NB4 (cell line): ENCODE measurements at regions not wholly inside any gene's neighbourhood (a gene's known extent, or its start where the extent isn't known, plus 50 kb on each side); places are given as distances from the start of the nearest gene placed in this dataset.

ENCODE experiments used
- DNase-seq: peaks from one replicate; pipeline ENCODE4 v3.0.0; 2010; ENCODE audit warnings: low read depth
- H3K4me3 ChIP-seq: one replicate; pipeline ENCODE4 v1.5.1; 2011; ENCODE audit warnings: mild to moderate bottlenecking, low read depth, low read length, moderate library complexity
- MYC ChIP-seq: IDR thresholded peaks from 2 replicates; pipeline ENCODE4 v1.6.1; 2011; ENCODE audit warnings: low read depth, low read length
- POLR2A ChIP-seq: IDR thresholded peaks from 2 replicates; pipeline ENCODE4 v1.6.1; 2011; ENCODE audit warnings: mild to moderate bottlenecking; ENCODE audit not compliant: insufficient read length; ENCODE audit errors: extremely low read depth
- TF ChIP-seq, protein P1 (sequence below): IDR thresholded peaks from 2 replicates; pipeline ENCODE4 v1.6.1; 2011; ENCODE audit warnings: low read depth, low read length
- TF ChIP-seq, protein P2 (sequence below): IDR thresholded peaks from one replicate; pipeline ENCODE4 v1.5.1; 2012; ENCODE audit warnings: low read depth, low read length

DNA sequence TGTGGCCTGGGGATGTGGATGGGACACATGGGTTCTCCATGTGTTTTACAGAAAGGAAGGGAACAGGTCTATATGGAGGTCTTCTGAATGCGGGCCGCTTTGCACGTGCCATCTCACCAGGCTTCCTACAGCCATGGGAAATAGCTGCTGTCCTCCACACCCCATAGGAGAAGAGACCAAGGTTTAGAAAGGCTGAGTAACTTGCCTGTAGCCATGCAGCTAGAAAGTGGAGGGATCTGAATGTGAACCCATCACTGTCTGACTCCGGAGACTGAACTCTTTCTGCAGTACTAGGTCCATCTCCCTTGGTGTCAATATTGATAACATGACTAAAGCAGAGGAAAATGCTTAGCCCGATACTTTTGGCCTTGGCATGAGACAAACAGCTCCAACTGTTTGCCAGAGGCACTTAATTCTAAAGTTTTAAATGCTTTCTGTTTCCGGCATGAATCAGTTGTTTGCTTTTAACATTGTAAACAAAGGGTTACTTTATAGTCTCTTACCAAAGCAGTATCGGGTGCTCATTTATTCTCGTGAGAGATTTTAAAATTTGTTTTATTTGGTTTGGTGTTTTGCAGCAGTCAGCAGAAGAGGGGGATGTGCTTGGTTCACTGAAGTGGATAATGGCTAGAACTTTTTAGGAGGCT is 64.8 kb upstream of the LOXL4 start:
- H3K4me3 ChIP-seq, result no peak overlapping the region
- no peak for DNase-seq
- TF ChIP-seq POLR2A, result no peak
- TF ChIP-seq MYC, result no peak
- TF ChIP-seq, protein P1, sequence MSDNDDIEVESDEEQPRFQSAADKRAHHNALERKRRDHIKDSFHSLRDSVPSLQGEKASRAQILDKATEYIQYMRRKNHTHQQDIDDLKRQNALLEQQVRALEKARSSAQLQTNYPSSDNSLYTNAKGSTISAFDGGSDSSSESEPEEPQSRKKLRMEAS, result no peak
- TF ChIP-seq, protein P2, sequence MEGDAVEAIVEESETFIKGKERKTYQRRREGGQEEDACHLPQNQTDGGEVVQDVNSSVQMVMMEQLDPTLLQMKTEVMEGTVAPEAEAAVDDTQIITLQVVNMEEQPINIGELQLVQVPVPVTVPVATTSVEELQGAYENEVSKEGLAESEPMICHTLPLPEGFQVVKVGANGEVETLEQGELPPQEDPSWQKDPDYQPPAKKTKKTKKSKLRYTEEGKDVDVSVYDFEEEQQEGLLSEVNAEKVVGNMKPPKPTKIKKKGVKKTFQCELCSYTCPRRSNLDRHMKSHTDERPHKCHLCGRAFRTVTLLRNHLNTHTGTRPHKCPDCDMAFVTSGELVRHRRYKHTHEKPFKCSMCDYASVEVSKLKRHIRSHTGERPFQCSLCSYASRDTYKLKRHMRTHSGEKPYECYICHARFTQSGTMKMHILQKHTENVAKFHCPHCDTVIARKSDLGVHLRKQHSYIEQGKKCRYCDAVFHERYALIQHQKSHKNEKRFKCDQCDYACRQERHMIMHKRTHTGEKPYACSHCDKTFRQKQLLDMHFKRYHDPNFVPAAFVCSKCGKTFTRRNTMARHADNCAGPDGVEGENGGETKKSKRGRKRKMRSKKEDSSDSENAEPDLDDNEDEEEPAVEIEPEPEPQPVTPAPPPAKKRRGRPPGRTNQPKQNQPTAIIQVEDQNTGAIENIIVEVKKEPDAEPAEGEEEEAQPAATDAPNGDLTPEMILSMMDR, result no peak

DNA sequence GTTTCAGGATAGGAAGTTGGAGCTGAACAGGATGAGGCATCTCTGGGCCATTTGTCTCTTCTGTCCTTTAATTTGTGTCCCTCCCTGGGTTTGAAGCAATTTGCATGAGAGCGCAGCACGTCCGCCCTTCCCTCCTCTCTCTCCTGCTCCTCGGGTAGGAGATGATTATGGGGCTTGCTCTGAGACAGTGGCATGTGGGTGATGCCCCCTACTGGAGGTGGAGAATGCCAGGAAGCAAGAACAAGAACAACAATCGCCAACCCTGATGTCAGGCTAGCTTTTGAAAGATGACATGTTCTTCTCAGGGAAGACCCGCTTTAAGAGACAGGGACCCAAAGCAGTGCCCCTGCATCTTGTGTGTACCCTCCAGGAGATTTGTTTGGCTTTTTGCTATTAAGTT is 63.9 kb upstream of the LOXL4 start:
- TF ChIP-seq MYC, result no peak
- no peak for TF ChIP-seq POLR2A
- TF ChIP-seq, protein P2, result peak; percentile 96
- no peak overlapping the region for H3K4me3 ChIP-seq
- peak; percentile 81 for DNase-seq

DNA sequence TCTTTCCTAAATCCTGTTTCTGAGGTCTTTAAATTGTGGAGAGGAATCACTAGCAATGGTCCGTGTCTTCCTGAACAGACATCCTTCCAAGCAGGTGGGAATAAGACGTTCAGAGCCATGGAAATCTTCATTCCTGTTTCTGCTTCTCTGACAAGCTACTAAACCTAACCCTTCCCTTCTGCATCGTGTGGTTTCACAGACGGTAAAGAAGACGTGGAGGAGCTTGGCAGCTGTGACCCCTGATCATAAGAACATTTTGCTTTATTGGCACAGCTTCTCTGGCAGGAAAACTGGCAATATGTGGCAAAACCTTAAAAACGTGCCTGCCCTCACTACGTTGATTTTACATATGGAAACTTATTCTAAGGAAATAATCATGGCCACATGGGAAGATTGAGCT is 63.0 kb upstream of the LOXL4 start:
- no peak for TF ChIP-seq MYC
- TF ChIP-seq, protein P2, result no peak
- TF ChIP-seq POLR2A, result no peak
- TF ChIP-seq, protein P1, result no peak
- no peak overlapping the region for H3K4me3 ChIP-seq
- DNase-seq, result no peak

DNA sequence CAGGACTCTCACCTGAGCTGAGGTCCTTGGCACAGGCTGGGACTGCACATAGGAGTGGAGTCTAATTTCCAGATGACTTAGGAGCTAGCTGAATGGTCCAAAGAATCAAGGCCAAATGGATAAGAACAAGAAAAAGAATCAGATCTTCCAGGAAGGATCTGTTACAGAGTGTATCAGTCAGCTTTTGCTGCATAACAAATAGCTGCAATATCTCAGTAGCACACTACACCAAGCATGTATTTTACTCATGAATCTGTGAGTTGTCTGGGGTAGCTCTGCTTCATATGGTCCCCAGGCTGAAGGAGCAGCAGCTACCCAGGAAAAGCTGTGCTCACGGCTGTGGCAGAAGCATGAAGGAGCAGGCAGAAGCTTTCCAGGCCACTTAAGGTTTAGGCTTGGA is 60.6 kb upstream of the LOXL4 start:
- no peak for DNase-seq

DNA sequence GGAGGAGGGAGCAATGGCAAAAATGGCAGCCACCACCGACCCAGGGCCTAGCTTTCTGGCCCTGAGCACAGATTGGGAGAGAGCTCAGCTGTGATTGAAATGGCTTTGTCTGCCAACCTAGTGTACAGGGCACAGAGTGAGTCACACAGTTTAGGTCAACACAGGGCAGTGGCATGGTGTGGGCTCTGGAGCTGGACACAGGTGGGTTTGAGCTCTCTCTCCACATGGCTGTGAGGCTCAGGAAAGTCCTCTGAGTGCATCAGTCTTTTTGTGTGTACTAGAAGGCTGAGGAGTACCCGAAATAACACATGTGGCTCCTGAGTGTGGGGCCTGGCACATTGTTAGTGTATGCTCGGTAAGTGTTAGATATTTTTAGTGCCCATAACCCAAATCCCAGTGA is 60.2 kb upstream of the LOXL4 start:
- TF ChIP-seq POLR2A (no peak), MYC (no peak)
- TF ChIP-seq, protein P2, result no peak
- TF ChIP-seq, protein P1, result no peak
- DNase-seq, result no peak

More for the DNA sequence above, 60.6 kb upstream of the LOXL4 start:
- TF ChIP-seq, protein P1, result no peak
- no peak for TF ChIP-seq MYC
- H3K4me3 ChIP-seq, result no peak overlapping the region

DNA sequence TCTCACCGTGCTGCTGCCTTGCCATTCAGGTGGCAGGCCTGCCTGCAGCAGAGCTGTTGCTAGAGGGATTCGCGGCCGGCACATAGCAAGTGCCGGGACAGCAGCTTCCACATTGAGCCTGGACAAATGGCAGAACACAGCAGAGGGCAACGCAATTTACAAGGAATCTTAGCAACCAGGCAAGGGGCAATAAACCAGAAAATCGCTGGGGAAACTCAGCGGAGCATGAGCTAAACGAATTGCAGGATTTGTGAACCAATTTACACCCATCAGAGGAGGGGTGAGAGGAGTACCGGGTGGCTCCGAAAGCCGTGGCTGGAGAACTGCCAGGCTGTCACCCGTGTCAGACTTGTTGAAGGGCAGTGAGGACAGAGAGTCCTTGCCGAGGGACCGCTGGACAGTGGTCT is 58.6 kb upstream of the LOXL4 start:
- DNase-seq, result no peak

More for the DNA sequence above, 60.2 kb upstream of the LOXL4 start:
- no peak overlapping the region for H3K4me3 ChIP-seq

More for the DNA sequence above, 58.6 kb upstream of the LOXL4 start:
- TF ChIP-seq POLR2A (no peak), MYC (no peak)
- TF ChIP-seq, protein P2, result no peak
- TF ChIP-seq, protein P1, result no peak
- H3K4me3 ChIP-seq, result no peak overlapping the region
